GM12878 (cell line): ENCODE measurements at regions not wholly inside any gene's neighbourhood (a gene's known extent, or its start where the extent isn't known, plus 50 kb on each side); places are given as distances from the start of the nearest gene placed in this dataset.

Source experiments
- ATAC-seq: fragments of 200-7000 bp; cut with Tn5 transposase; 3 replicates; pipeline ENCODE4 v1.9.1; 2020; ENCODE audit warnings: mild to moderate bottlenecking, moderate library complexity
- BruUV-seq: library from RNA; stranded (reverse); fragments of 400-500 nt; replicated peaks from 2 replicates; lab custom pipeline; 2021; lab: Mats Ljungman, UMichigan
- CTCF ChIA-PET: fragments of 300-600 bp; sonication (Branson Sonifier 250); formaldehyde crosslinking; extraction: SDS; loops from one replicate; lab custom pipeline; 2021; ENCODE audit warnings: inconsistent platforms; lab: Yijun Ruan, JAX
- POLR2A ChIA-PET: fragments of 350-600 bp; formaldehyde crosslinking; extraction: SDS; loops from one replicate; lab custom pipeline; 2021; ENCODE audit warnings: inconsistent platforms; lab: Charles Lee
- RAD21 ChIA-PET: fragments of 300-600 bp; sonication (Branson Sonifier 250); formaldehyde crosslinking; loops from one replicate; lab custom pipeline; 2023; ENCODE audit warnings: antibody characterized with exemption; ENCODE audit not compliant: unreplicated experiment; lab: Charles Lee
- SMC1A ChIA-PET: fragments of 300-600 bp; sonication (Branson Sonifier 250); formaldehyde crosslinking; loops from one replicate; lab custom pipeline; 2023; ENCODE audit not compliant: unreplicated experiment, uncharacterized antibody; lab: Charles Lee
- DNase-seq: peaks from one replicate; pipeline ENCODE4 v3.0.0-alpha.2; 2011; ENCODE audit warnings: low read depth, low spot score
- FAIRE-seq: peaks from 3 replicates; lab custom pipeline; 2011; peaks lifted over from hg19 to GRCh38; lab: Jason Lieb, UNC
- H2AFZ ChIP-seq: 2 replicates; pipeline ENCODE4 v1.6.0; 2011; ENCODE audit warnings: low read depth, low read length, control low read depth; ENCODE audit not compliant: control insufficient read depth
- H3K27ac ChIP-seq: 2 replicates; pipeline ENCODE4 v1.5.1; 2011; ENCODE audit warnings: control low read depth; ENCODE audit not compliant: control insufficient read depth, insufficient read depth
- H3K27me3 ChIP-seq, 2 experiments: replicated peaks in 1 of 2; 2 replicates each; pipeline versions ENCODE4 v1.6.0 to v1.6.1; 2011; ENCODE audit warnings: low read length in 1 of 2; ENCODE audit not compliant: control insufficient read depth in 2 of 2, insufficient read depth in 2 of 2
- H3K36me3 ChIP-seq, 2 experiments: 2 replicates each; pipeline ENCODE4 v1.5.1; 2011; ENCODE audit warnings: low read length in 1 of 2; ENCODE audit not compliant: control insufficient read depth in 2 of 2, insufficient read depth in 2 of 2
- H3K4me1 ChIP-seq: 2 replicates; pipeline ENCODE4 v1.6.1; 2011; ENCODE audit warnings: mild to moderate bottlenecking, low read length, moderate library complexity, mixed read lengths; ENCODE audit not compliant: control insufficient read depth, insufficient read depth
- H3K4me2 ChIP-seq: 2 replicates; pipeline ENCODE4 v1.6.0; 2011; ENCODE audit warnings: control low read depth; ENCODE audit not compliant: control insufficient read depth, insufficient read depth
- H3K4me3 ChIP-seq: fragments of 200-600 bp; sonication (generic); 2 replicates; pipeline ENCODE4 v1.5.1; 2016
- H3K79me2 ChIP-seq: 2 replicates; pipeline ENCODE4 v1.6.0; 2011; ENCODE audit warnings: low read length; ENCODE audit not compliant: control insufficient read depth, insufficient read depth
- H3K9ac ChIP-seq: 2 replicates; pipeline ENCODE4 v1.8.0; 2011; ENCODE audit warnings: low read length, control low read depth, mixed read lengths; ENCODE audit not compliant: control insufficient read depth, insufficient read depth
- H3K9me3 ChIP-seq: replicated peaks from 3 replicates; pipeline ENCODE4 v1.5.1; 2011; ENCODE audit warnings: mild to moderate bottlenecking, low read length; ENCODE audit not compliant: control insufficient read depth, insufficient read depth
- H4K20me1 ChIP-seq: 2 replicates; pipeline ENCODE4 v1.6.0; 2011; ENCODE audit not compliant: control insufficient read depth, insufficient read depth
- ATF7 ChIP-seq: fragments of 450-650 bp; IDR thresholded peaks from 2 replicates; pipeline ENCODE4 v1.6.1; 2016; ENCODE audit warnings: low read depth, mild to moderate bottlenecking
- BHLHE40 ChIP-seq, 2 experiments: fragments of 450-650 bp in 1 of 2; IDR thresholded peaks; 2 replicates each; pipeline ENCODE4 v1.6.1; 2011 to 2017; ENCODE audit warnings: low read depth in 2 of 2, borderline replicate concordance in 1 of 2, improper control_type of control experiment in 1 of 2, low read length in 1 of 2, mild to moderate bottlenecking in 1 of 2
- CBFB ChIP-seq: IDR thresholded peaks from 2 replicates; pipeline ENCODE4 v1.6.1; 2016; ENCODE audit warnings: antibody characterized with exemption, low read depth
- CHD4 ChIP-seq: fragments of 200-600 bp; sonication (generic); IDR thresholded peaks from 2 replicates; pipeline ENCODE4 v1.6.1; 2016; ENCODE audit warnings: mild to moderate bottlenecking
- E2F4 ChIP-seq: IDR thresholded peaks from 2 replicates; pipeline ENCODE4 v1.6.1; 2012; ENCODE audit warnings: low read depth, low read length, improper control_type of control experiment
- POLR2AphosphoS2 ChIP-seq: IDR thresholded peaks from 2 replicates; pipeline ENCODE4 v1.6.1; 2011; ENCODE audit warnings: low read depth, mild to moderate bottlenecking, low read length, improper control_type of control experiment, moderate library complexity
- SIX5 ChIP-seq: IDR thresholded peaks from 2 replicates; pipeline ENCODE4 v1.6.1; 2011; ENCODE audit warnings: mild to moderate bottlenecking, low read depth, low read length, moderate library complexity; ENCODE audit not compliant: severe bottlenecking
- TCF7 ChIP-seq: IDR thresholded peaks from 2 replicates; pipeline ENCODE4 v1.6.1; 2014; ENCODE audit warnings: antibody characterized with exemption, borderline replicate concordance
- ZNF217 ChIP-seq: fragments of 450-650 bp; IDR thresholded peaks from 2 replicates; pipeline ENCODE4 v1.6.1; 2017; ENCODE audit warnings: antibody characterized with exemption, mild to moderate bottlenecking
- WGBS: methylation state at CpG from one replicate; pipeline ENCODE4 v1.1.6; 2016; ENCODE audit warnings: low lambda C conversion rate; ENCODE audit not compliant: insufficient replicate concordance, insufficient coverage; ENCODE audit errors: missing lambda C conversion rate; 5-methylcytosine and 5-hydroxymethylcytosine counted together
- in situ Hi-C: fragments of 300-500 bp; cut with MboI; formaldehyde crosslinking; loops from 9 replicates; pipeline ENCODE4 v1.14.3; 2018; ENCODE audit warnings: mixed read lengths
- intact Hi-C: fragments of 100-400 bp; cut with micrococcal nuclease; formaldehyde crosslinking; loops from one replicate; pipeline ENCODE4 v1.14.2; 2022; ENCODE audit not compliant: unreplicated experiment
- TF ChIP-seq, protein P1 (sequence below), 3 experiments: IDR thresholded peaks in 2 of 3; conservative IDR thresholded peaks in 1 of 3; 2 replicates each; pipeline ENCODE4 v1.5.1; 2011; ENCODE audit warnings: low read depth in 3 of 3, low read length in 3 of 3, mild to moderate bottlenecking in 3 of 3, control low read depth in 2 of 3, moderate library complexity in 2 of 3, inconsistent platforms in 1 of 3, mixed read lengths in 1 of 3; ENCODE audit not compliant: control insufficient read depth in 2 of 3, insufficient read depth in 1 of 3; ENCODE audit errors: extremely low read depth in 1 of 3

GRCh38 chr6:167487749-167488664 lies 163.1 kb downstream of the TTLL2 start:
- intact Hi-C loops: loop anchor here (10.0 kb wide), 1 partner anchor 407 kb away; no protein-coding TSS in a partner anchor
- in situ Hi-C loops: no loop called here
- Histone ChIP-seq H3K4me3 (no peak overlapping the region), H4K20me1 (no peaks in the 10 kb centered on the region), H2AFZ (no peak overlapping the region), H3K79me2 (no peaks in the 10 kb centered on the region), H3K4me2 (no peak overlapping the region), H3K9me3 (no peaks in the 10 kb centered on the region), H3K27me3 (peaks cover 0 to 1% of the 10 kb centered on the region in 2 experiments; a peak in 1 of 4 replicates), H3K27ac (no peak overlapping the region), H3K4me1 (no peaks in the 10 kb centered on the region), H3K36me3 (no peaks in the 10 kb centered on the region), H3K9ac (no peak overlapping the region)
- 39% methylated on average over 18 of the region's 18 CpGs for WGBS
- FAIRE-seq: no peak
- ChIA-PET CTCF (no interaction called here), POLR2A (no interaction called here), RAD21 (no interaction called here), SMC1A (no interaction called here)
- ATAC-seq: peak; percentile 34; the same call in 2 of the 3 replicates
- DNase-seq: no peak
- BruUV-seq: no TSS peak
- peak; percentile 47; the same call in 1 of the 2 replicates for TF ChIP-seq ATF7
- no peak for TF ChIP-seq POLR2AphosphoS2

GRCh38 chr6:167491438-167492099 lies 166.7 kb downstream of the TTLL2 start:
- Histone ChIP-seq H3K79me2 (no peaks in the 10 kb centered on the region), H3K36me3 (no peaks in the 10 kb centered on the region), H3K4me3 (no peak overlapping the region), H3K4me2 (no peak overlapping the region), H3K9ac (no peak overlapping the region), H2AFZ (no peak overlapping the region), H3K4me1 (no peaks in the 10 kb centered on the region), H3K27ac (no peak overlapping the region), H3K9me3 (no peaks in the 10 kb centered on the region), H4K20me1 (no peaks in the 10 kb centered on the region), H3K27me3 (peaks cover 0 to 1% of the 10 kb centered on the region in 2 experiments; a peak in 2 of 4 replicates)
- CTCF ChIA-PET: no interaction called here
- POLR2A ChIA-PET: no interaction called here
- ATAC-seq (no peak), FAIRE-seq (no peak), DNase-seq (no peak)
- WGBS: 28% methylated on average over 12 of the region's 12 CpGs
- SMC1A ChIA-PET: no interaction called here
- RAD21 ChIA-PET: no interaction called here
- intact Hi-C loops: no loop called here
- BruUV-seq: no TSS peak
- in situ Hi-C loops: no loop called here
- TF ChIP-seq SIX5 (no peak), ZNF217 (no peak), TCF7 (no peak), BHLHE40 (IDR thresholded peaks at IDR 0.05; ENCODE audit: borderline replicate concordance in 1 of 2, low read depth in 2 of 2, low read length in 1 of 2) (no peak), CHD4 (no peak), CBFB (no peak), E2F4 (no peak)
- TF ChIP-seq, protein P1, sequence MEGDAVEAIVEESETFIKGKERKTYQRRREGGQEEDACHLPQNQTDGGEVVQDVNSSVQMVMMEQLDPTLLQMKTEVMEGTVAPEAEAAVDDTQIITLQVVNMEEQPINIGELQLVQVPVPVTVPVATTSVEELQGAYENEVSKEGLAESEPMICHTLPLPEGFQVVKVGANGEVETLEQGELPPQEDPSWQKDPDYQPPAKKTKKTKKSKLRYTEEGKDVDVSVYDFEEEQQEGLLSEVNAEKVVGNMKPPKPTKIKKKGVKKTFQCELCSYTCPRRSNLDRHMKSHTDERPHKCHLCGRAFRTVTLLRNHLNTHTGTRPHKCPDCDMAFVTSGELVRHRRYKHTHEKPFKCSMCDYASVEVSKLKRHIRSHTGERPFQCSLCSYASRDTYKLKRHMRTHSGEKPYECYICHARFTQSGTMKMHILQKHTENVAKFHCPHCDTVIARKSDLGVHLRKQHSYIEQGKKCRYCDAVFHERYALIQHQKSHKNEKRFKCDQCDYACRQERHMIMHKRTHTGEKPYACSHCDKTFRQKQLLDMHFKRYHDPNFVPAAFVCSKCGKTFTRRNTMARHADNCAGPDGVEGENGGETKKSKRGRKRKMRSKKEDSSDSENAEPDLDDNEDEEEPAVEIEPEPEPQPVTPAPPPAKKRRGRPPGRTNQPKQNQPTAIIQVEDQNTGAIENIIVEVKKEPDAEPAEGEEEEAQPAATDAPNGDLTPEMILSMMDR (IDR thresholded peaks at IDR 0.05 in 2 of 3, conservative IDR thresholded peaks at IDR 0.05 in 1 of 3; ENCODE audit: control insufficient read depth in 2 of 3, extremely low read depth in 1 of 3, insufficient read depth in 1 of 3, low read depth in 3 of 3, low read length in 3 of 3): no peak
